ENCODE measurements at regions not wholly inside any gene's neighbourhood (a gene's known extent, or its start where the extent isn't known, plus 50 kb on each side); places are given as distances from the start of the nearest gene placed in this dataset.
A peak's percentile ranks its signal among the peaks of the same experiment; 100 is the strongest.

GRCh38 chr1:227396539-227397353 is 78.5 kb upstream of the CDC42BPA start (continued):
- peak; percentile 81 for TF ChIP-seq MTA1 (IDR thresholded peaks at IDR 0.05; ENCODE audit: borderline replicate concordance)
- no peak; the same call in 1 of the 2 replicates for TF ChIP-seq ZBTB40 (IDR thresholded peaks at IDR 0.05)
- TF ChIP-seq ZBTB40 (CRISPR knock-in tag; IDR thresholded peaks at IDR 0.05), result no peak
- no peak for TF ChIP-seq ZNF124 (CRISPR knock-in tag; IDR thresholded peaks at IDR 0.05)
- peak; percentile 88 for TF ChIP-seq NFIC (IDR thresholded peaks at IDR 0.05)
- TF ChIP-seq ARHGAP35 (IDR thresholded peaks at IDR 0.05; ENCODE audit: partially characterized antibody), result no peak
- TF ChIP-seq GTF3C2 (IDR thresholded peaks at IDR 0.05; ENCODE audit: borderline replicate concordance, extremely low read depth, insufficient read length), result no peak
- no peak for TF ChIP-seq RBM34 (IDR thresholded peaks at IDR 0.05; ENCODE audit: borderline replicate concordance, insufficient read depth, low read length)
- no peak; the same call in 1 of the 2 replicates for TF ChIP-seq TARDBP (IDR thresholded peaks at IDR 0.05)
- TF ChIP-seq ZC3H4 (CRISPR knock-in tag; IDR thresholded peaks at IDR 0.05; ENCODE audit: borderline replicate concordance), result no peak
